HEK293T (cell line): ENCODE measurements at regions not wholly inside any gene's neighbourhood (a gene's known extent, or its start where the extent isn't known, plus 50 kb on each side); places are given as distances from the start of the nearest gene placed in this dataset.

Experiments
- CTCF ChIA-PET: fragments of 350-600 bp; formaldehyde crosslinking; extraction: SDS; loops from one replicate; lab custom pipeline; 2021; ENCODE audit warnings: antibody characterized with exemption, inconsistent platforms; lab: Yijun Ruan, JAX
- POLR2A ChIA-PET: fragments of 350-600 bp; formaldehyde crosslinking; extraction: SDS; loops from one replicate; lab custom pipeline; 2020; ENCODE audit warnings: antibody characterized with exemption, inconsistent platforms; lab: Yijun Ruan, JAX
- DNase-seq: peaks from one replicate; pipeline ENCODE4 v3.0.0; 2012; ENCODE audit warnings: mixed read lengths; ENCODE audit errors: extremely low spot score
- ARNT ChIP-seq: fragments of 450-650 bp; IDR thresholded peaks from 2 replicates; pipeline ENCODE4 v1.6.1; 2017; ENCODE audit warnings: mild to moderate bottlenecking
- BHLHE40 ChIP-seq: fragments of 450-650 bp; IDR thresholded peaks from 2 replicates; pipeline ENCODE4 v1.6.1; 2016; ENCODE audit warnings: mild to moderate bottlenecking, moderate library complexity, borderline replicate concordance
- CTBP1 ChIP-seq: fragments of 450-650 bp; IDR thresholded peaks from 2 replicates; pipeline ENCODE4 v1.6.1; 2016; ENCODE audit warnings: borderline replicate concordance
- ELF4 ChIP-seq: fragments of 450-650 bp; IDR thresholded peaks from 2 replicates; pipeline ENCODE4 v1.6.1; 2017; ENCODE audit warnings: antibody characterized with exemption
- FOXA1 ChIP-seq: fragments of 450-650 bp; IDR thresholded peaks from 2 replicates; pipeline ENCODE4 v1.6.1; 2016; ENCODE audit warnings: mild to moderate bottlenecking
- FOXK2 ChIP-seq: fragments of 450-650 bp; IDR thresholded peaks from 2 replicates; pipeline ENCODE4 v1.6.1; 2016; ENCODE audit warnings: mild to moderate bottlenecking
- FOXM1 ChIP-seq: fragments of 450-650 bp; IDR thresholded peaks from 2 replicates; pipeline ENCODE4 v1.6.1; 2017; ENCODE audit warnings: mild to moderate bottlenecking, borderline replicate concordance
- HDGF ChIP-seq: fragments of 450-650 bp; IDR thresholded peaks from 2 replicates; pipeline ENCODE4 v1.6.1; 2017; ENCODE audit warnings: antibody characterized with exemption, borderline replicate concordance
- L3MBTL2 ChIP-seq: fragments of 450-650 bp; conservative IDR thresholded peaks from 2 replicates; pipeline ENCODE4 v1.6.1; 2016; ENCODE audit warnings: mild to moderate bottlenecking
- LEF1 ChIP-seq: fragments of 450-650 bp; IDR thresholded peaks from 2 replicates; pipeline ENCODE4 v1.6.1; 2017; ENCODE audit warnings: mild to moderate bottlenecking, borderline replicate concordance
- NFRKB ChIP-seq: fragments of 450-650 bp; IDR thresholded peaks from 2 replicates; pipeline ENCODE4 v1.6.1; 2016; ENCODE audit warnings: mild to moderate bottlenecking, moderate library complexity
- PKNOX1 ChIP-seq: fragments of 450-650 bp; IDR thresholded peaks from 2 replicates; pipeline ENCODE4 v1.6.1; 2016
- SP1 ChIP-seq: fragments of 450-650 bp; IDR thresholded peaks from 2 replicates; pipeline ENCODE4 v1.6.1; 2017
- SUZ12 ChIP-seq: fragments of 450-650 bp; IDR thresholded peaks from 2 replicates; pipeline ENCODE4 v1.6.1; 2016; ENCODE audit warnings: mild to moderate bottlenecking
- TARDBP ChIP-seq: fragments of 450-650 bp; IDR thresholded peaks from 2 replicates; pipeline ENCODE4 v1.6.1; 2016
- ZNF384 ChIP-seq: fragments of 450-650 bp; IDR thresholded peaks from 2 replicates; pipeline ENCODE4 v1.6.1; 2016

GRCh38 chr22:48800886-48801607 lies 1026.6 kb downstream of the BRD1 start:
- no peak for DNase-seq
- ChIA-PET POLR2A (no interaction called here), CTCF (no interaction called here)
- no peak for TF ChIP-seq FOXK2
- no peak for TF ChIP-seq PKNOX1
- no peak for TF ChIP-seq L3MBTL2
- no peak for TF ChIP-seq SUZ12
- no peak for TF ChIP-seq ARNT
- TF ChIP-seq HDGF: no peak
- no peak for TF ChIP-seq ZNF384
- TF ChIP-seq ELF4: no peak
- TF ChIP-seq NFRKB: no peak

- ChIA-PET POLR2A (no interaction called here), CTCF (no interaction called here)
- DNase-seq: no peak
- TF ChIP-seq FOXA1 (no peak), FOXK2 (no peak), SUZ12 (no peak), L3MBTL2 (no peak), ELF4 (no peak), FOXM1 (no peak), TARDBP (no peak), SP1 (no peak), HDGF (no peak), NFRKB (no peak), BHLHE40 (no peak), PKNOX1 (no peak), CTBP1 (no peak), LEF1 (no peak), ARNT (no peak), ZNF384 (no peak)
Measured at GRCh38 chr22:48800036-48800885, 1027.4 kb downstream of the BRD1 start.

DNA sequence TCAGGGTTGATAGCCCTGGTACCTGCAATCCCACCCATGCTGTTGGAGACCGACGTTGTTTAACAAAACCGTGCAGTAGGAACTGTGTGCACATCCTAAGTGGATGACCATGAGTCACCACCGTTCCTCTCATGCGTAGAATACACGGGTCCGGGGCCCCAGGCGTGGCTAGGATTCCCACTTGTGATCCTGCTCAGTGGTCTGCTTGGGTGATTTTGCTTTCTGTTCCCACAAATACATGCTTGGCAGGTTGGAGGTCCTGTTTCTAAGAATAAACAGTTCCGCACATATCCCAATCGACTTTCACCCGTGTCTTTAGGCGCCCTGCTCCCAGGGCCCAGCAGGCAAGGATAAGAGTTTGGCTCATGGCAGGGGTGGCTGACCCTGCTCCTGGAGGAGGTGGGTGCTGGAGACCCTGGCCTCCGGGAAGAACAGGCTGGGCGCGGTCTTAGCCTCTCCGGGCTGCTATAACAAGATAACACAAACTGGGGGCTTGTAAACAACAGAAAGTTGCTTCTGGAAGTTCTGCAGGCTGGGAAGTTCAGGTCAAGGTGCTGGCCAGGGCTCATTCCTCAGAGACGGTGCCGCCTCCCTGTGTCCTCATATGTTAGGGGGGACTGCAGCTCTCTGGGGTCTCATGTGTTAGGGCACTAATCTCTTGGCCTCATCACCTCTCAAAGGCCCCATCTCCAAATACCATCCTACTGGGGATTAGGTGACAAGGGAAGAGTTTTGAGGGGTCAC lies 1028.3 kb downstream of the BRD1 start:
- no peak for DNase-seq
- ChIA-PET POLR2A (no interaction called here), CTCF (no interaction called here)
- no peak for TF ChIP-seq SUZ12
- TF ChIP-seq FOXA1: no peak
- TF ChIP-seq CTBP1: no peak
- TF ChIP-seq LEF1: no peak
- no peak for TF ChIP-seq SP1
- no peak for TF ChIP-seq FOXK2
- TF ChIP-seq ZNF384: no peak
- TF ChIP-seq ARNT: no peak
- TF ChIP-seq BHLHE40: no peak
- TF ChIP-seq NFRKB: no peak
- no peak for TF ChIP-seq ELF4
- TF ChIP-seq HDGF: no peak
- no peak for TF ChIP-seq FOXM1
- TF ChIP-seq PKNOX1: no peak
- no peak for TF ChIP-seq L3MBTL2
- TF ChIP-seq TARDBP: no peak

DNA sequence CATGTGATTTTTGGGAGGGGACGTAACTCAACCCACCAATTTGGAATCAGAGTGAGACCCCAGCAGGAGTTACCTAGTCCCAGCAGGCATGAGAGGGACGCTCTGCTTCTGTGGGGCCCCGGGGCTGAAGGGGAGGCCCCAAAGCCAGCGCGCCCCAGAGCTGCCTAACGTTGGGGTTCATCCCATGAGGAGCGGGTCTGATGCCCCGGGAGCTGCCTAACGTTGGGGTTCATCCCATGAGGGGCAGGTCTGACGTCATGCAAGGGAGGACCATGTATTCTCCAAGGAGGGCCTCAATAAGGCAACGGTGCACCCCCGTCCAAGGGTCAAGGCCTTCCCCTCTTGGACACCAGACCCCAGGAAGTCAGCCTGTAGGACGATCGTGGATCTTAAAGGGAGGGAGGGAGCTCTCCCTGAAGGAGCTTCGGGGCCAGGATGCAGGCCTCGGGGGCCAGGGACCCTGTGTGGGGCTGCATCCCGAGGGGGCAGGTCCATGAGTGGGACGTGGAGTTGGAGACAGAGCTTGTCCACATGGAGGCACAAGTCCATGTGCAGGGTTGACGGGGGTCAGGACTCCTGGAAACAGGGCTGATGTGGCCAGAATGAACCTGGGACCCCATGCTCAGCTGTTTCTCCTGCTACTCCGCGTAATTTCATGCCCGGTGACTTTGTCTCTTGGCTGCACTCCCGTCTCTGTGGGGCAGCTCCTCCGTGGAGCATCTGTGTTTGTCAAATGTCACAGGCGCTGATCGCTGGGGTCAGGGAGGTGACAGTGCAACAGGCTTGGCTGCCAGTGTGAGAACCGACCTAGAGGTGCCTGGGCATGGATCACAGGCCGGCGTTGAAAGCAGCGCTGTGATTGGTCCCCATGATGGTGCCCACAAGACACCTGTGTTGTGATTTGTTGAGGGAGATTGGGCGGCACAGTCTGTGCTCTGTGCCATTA lies 1029.1 kb downstream of the BRD1 start:
- ChIA-PET CTCF (no interaction called here), POLR2A (no interaction called here)
- TF ChIP-seq L3MBTL2 (no peak), LEF1 (no peak), SP1 (no peak), PKNOX1 (no peak), SUZ12 (no peak), NFRKB (no peak), HDGF (no peak), TARDBP (no peak), FOXA1 (no peak), CTBP1 (no peak), ZNF384 (no peak), BHLHE40 (no peak), FOXK2 (no peak), FOXM1 (no peak), ARNT (no peak), ELF4 (no peak)
- no peak for DNase-seq
